ENCODE measurements at regions not wholly inside any gene's neighbourhood (a gene's known extent, or its start where the extent isn't known, plus 50 kb on each side); places are given as distances from the start of the nearest gene placed in this dataset.

DNA sequence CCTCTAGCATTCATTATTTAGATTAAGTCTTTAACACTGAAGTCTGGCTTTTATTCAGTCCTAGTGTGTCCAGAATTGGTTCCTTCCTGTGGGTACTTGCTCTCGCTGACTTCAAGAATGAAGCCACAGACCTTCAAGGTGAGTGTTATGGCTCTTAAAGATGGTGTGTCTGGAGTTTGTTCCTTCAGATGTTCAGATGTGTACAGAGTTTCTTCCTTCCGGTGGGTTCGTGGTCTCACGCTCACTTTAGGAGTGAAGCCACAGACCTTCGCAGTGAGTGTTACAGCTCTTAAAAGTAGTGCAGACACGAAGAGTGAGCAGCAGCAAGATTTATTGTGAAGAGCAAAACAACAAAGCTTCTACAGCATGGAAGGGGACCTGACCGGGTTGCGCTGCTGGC is 860.6 kb downstream of the STIM2 start:
- no peak for TF ChIP-seq CTCF (IDR thresholded peaks at IDR 0.05; ENCODE audit: low read depth, low read length)
- no peak overlapping the region for H3K4me3 ChIP-seq (ENCODE audit: low read depth, low read length)

DNA sequence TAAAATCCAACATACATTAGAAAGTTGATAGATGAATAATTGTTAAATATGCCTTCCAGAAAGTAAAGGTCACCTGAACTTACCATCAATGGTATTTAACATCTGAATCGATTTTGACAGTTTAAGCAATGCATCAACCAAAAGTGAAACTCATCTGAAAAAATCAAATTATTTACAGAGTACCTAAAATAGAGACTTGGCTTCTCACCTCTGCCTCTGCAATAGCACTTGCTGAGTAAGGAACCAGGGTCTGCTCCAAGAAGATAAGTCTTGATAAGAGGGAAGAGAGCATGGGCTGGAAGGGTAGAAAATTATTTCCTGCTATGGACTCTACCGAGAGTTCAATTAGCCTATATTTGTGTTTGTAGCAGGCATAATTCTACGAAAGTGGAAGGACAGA is 868.3 kb downstream of the STIM2 start:
- TF ChIP-seq CTCF (IDR thresholded peaks at IDR 0.05; ENCODE audit: low read depth, low read length), result no peak
- no peak overlapping the region for H3K4me3 ChIP-seq (ENCODE audit: low read depth, low read length)

GRCh38 chr4:27742816-27743215 is 882.2 kb downstream of the STIM2 start:
- TF ChIP-seq CTCF (IDR thresholded peaks at IDR 0.05; ENCODE audit: low read depth, low read length), result no peak
- no peak overlapping the region for H3K4me3 ChIP-seq (ENCODE audit: low read depth, low read length)

GRCh38 chr4:27759611-27760575 is 899.3 kb downstream of the STIM2 start:
- no peak overlapping the region for H3K4me3 ChIP-seq (ENCODE audit: low read depth, low read length)
- no peak for TF ChIP-seq CTCF (IDR thresholded peaks at IDR 0.05; ENCODE audit: low read depth, low read length)

DNA sequence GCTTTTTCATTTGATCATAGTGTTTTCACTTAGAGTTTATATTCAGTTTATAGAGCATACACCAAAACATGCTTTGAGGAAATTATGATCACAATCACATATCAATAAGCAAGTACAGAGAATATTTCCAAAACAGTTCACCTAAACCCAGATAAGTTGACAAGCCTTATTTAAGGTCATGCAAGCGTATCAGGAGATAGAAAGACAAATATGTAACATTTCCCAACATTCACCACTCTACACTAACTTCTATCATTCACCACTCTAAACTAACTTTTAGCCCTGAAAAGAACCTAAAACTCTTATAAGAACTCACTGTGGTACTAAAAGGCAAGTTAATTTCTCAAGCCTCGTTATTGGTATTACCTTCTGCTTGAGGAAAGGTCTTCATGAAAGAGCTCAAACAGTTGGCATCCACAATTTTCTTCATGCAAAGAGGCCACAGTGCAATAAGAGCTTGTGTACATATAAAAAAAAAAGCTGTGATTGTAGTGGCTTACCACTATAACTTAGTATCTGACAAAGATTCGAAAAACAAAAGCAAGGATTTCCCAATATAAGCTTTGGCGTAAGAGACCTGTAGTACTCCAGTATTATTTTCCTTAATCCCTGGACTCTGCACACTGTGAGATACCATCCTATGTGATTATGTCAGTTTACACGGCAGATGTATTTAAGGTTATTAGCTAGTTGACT is 903.3 kb downstream of the STIM2 start:
- no peak overlapping the region for H3K4me3 ChIP-seq (ENCODE audit: low read depth, low read length)
- TF ChIP-seq CTCF (IDR thresholded peaks at IDR 0.05; ENCODE audit: low read depth, low read length), result no peak

GRCh38 chr4:27764526-27764837 is 903.8 kb downstream of the STIM2 start:
- H3K4me3 ChIP-seq (ENCODE audit: low read depth, low read length), result no peak overlapping the region
- TF ChIP-seq CTCF (IDR thresholded peaks at IDR 0.05; ENCODE audit: low read depth, low read length), result no peak

DNA sequence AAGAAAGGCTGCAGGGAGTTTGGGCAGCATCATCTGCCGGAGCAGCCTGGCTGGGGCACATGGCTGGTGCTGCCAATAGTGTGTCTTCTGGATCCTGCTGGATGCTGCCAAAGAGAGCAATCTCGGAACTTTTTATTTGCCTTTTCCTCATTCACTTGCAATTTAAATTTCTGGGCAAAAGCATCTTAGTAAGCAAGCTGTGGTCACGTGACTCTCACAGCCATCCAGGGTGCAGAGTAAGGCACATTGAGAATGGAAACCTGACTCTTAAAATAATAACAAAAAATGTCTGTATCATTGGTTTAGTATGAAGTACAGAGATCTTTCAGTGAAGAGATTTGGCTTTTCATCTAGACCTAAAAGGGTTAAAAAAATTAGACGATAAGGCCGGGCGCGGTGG is 910.3 kb downstream of the STIM2 start:
- no peak overlapping the region for H3K4me3 ChIP-seq (ENCODE audit: low read depth, low read length)
- no peak for TF ChIP-seq CTCF (IDR thresholded peaks at IDR 0.05; ENCODE audit: low read depth, low read length)

Measured in WI38 (cell line).